ENCODE measurements at regions not wholly inside any gene's neighbourhood (a gene's known extent, or its start where the extent isn't known, plus 50 kb on each side); places are given as distances from the start of the nearest gene placed in this dataset.

- no peak for TF ChIP-seq CTCF (IDR thresholded peaks at IDR 0.05; ENCODE audit: insufficient read depth, low read depth, low read length)
Measured at GRCh38 chrX:81577028-81577427, 375.1 kb downstream of the SH3BGRL start.

GRCh38 chrX:81586096-81586495, 384.2 kb downstream of the SH3BGRL start:
- DNase-seq (ENCODE audit: low read depth): no peak
- H3K4me3 ChIP-seq (ENCODE audit: low read depth, low read length): no peak overlapping the region
- no peak for TF ChIP-seq CTCF (IDR thresholded peaks at IDR 0.05; ENCODE audit: insufficient read depth, low read depth, low read length)

More at GRCh38 chrX:81577028-81577427, 375.1 kb downstream of the SH3BGRL start:
- no peak for DNase-seq (ENCODE audit: low read depth)
- H3K4me3 ChIP-seq (ENCODE audit: low read depth, low read length): no peak overlapping the region

- TF ChIP-seq CTCF (IDR thresholded peaks at IDR 0.05; ENCODE audit: insufficient read depth, low read depth, low read length): no peak
- DNase-seq (ENCODE audit: low read depth): no peak
- no peak overlapping the region for H3K4me3 ChIP-seq (ENCODE audit: low read depth, low read length)
Measured at GRCh38 chrX:81615979-81616378, 414.1 kb downstream of the SH3BGRL start.

- H3K4me3 ChIP-seq (ENCODE audit: low read depth, low read length): no peak overlapping the region
- no peak for TF ChIP-seq CTCF (IDR thresholded peaks at IDR 0.05; ENCODE audit: insufficient read depth, low read depth, low read length)
- no peak for DNase-seq (ENCODE audit: low read depth)
Measured at GRCh38 chrX:81662381-81662780, 460.5 kb downstream of the SH3BGRL start.

- H3K4me3 ChIP-seq (ENCODE audit: low read depth, low read length): no peak overlapping the region
- TF ChIP-seq CTCF (IDR thresholded peaks at IDR 0.05; ENCODE audit: insufficient read depth, low read depth, low read length): no peak
- DNase-seq (ENCODE audit: low read depth): no peak
Measured at GRCh38 chrX:81708487-81708886, 506.6 kb downstream of the SH3BGRL start.

- H3K4me3 ChIP-seq (ENCODE audit: low read depth, low read length): no peak overlapping the region
- TF ChIP-seq CTCF (IDR thresholded peaks at IDR 0.05; ENCODE audit: insufficient read depth, low read depth, low read length): no peak
- DNase-seq (ENCODE audit: low read depth): no peak
Measured at GRCh38 chrX:81728622-81729021, 526.7 kb downstream of the SH3BGRL start.

- no peak overlapping the region for H3K4me3 ChIP-seq (ENCODE audit: low read depth, low read length)
- no peak for TF ChIP-seq CTCF (IDR thresholded peaks at IDR 0.05; ENCODE audit: insufficient read depth, low read depth, low read length)
- DNase-seq (ENCODE audit: low read depth): no peak
Measured at GRCh38 chrX:81729269-81729777, 527.4 kb downstream of the SH3BGRL start.
